Fibroblast of the conjunctiva (primary cell): ENCODE measurements at regions not wholly inside any gene's neighbourhood (a gene's known extent, or its start where the extent isn't known, plus 50 kb on each side); places are given as distances from the start of the nearest gene placed in this dataset.
"Not testable (repeated sequence)": the region's sequence is repeated elsewhere in the genome, so short reads cannot be mapped to it uniquely, and the experiment has no call there.

Experiments
- DNase-seq: peaks from one replicate; pipeline ENCODE4 v3.0.0-alpha.2; 2010; ENCODE audit warnings: low read depth

DNA sequence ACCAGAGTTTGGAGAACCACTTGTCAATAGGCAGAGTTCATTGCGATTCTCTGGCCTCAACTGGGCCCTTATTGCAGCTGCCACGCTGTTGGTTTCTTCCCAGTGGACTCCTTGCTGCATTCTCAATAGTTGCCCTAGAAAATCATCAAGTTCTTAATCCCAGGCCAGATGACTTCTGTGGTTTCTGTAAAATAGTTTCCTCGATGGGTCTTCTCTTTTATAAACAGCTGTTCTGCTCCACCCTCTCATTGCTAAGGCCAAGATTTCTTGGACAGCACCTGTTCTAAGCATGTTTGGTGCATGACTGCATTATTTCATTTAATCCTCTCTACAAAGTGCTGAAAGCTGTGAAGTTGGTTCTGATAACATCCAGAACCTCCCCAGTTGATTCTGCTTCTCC lies 131.0 kb downstream of the BCL2L11 start:
- no peak for DNase-seq

DNA sequence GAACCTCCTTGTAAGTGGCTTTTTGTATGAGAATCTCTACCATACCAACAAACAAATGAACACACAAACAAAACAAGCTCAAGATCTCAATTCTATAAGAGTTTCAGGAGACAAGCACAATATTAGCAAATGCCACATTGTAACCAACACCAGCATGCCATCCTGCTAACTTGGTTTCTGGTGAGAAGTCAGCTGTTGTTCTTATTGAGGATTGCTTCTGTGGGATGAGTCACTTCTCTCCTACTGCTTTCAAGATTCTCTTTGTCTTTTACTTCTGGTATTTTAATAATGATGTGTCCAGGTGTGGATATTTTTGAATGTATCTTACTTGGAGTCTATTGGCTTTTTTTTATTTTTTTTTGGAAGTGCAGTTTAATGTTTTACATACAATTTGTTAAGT lies 131.7 kb downstream of the BCL2L11 start:
- no peak for DNase-seq

DNA sequence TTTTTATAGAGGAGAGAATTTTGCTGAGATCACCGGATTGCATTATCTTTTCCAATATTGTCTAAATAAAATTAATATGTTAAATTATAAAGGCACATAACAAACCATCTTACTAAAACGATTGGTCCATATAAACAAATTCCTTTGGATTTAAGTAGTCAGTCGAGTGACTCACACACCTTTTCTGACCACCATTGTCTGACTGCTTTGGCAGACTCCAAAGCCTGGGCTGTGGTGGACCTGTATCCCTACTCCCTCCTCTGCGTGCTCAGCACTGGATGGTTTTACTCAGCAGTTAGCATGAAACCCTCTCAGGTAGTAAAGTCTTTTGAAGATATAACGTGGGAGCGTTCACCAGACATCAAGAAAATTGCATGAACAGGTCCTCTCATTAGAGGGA lies 134.2 kb downstream of the BCL2L11 start:
- not testable (repeated sequence) for DNase-seq

DNA sequence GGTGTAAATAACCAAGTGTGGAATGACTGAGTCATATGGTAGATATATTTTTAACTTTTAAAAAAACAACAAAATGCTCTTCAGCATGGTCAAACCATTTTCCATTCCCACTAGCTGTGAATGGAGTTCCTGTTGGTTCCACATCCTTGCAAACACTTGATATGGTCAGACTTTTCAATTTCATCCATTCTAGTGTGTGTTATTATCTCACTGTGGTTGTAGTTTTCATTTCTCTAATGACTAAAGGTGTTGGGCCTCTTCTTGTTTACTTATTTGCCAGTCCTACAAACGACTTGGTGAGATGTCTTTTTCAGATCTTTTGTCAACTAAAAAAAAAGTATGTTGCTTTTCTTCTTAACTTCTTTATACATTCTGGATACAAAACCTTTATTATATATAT lies 135.9 kb downstream of the BCL2L11 start:
- not testable (repeated sequence) for DNase-seq

DNA sequence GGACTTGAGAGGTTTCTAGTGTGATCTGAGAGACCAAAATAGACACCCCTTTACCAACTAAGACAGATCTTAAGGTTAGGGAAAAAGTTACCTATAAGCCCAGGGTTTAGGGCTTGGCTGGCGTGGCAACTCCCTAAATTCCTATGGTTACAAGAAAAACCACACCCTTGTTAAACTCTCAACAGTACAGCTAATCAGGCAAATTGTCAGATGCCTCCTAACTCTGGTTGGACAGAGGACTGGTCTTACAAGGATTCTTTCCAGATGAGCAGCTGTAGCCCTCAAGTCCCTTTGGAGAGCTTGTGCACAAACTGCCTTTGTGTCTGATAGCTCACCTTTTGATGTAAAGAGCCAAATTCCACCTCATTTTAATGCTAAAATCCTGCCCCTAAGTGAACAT lies 136.9 kb downstream of the BCL2L11 start:
- not testable (repeated sequence) for DNase-seq

DNA sequence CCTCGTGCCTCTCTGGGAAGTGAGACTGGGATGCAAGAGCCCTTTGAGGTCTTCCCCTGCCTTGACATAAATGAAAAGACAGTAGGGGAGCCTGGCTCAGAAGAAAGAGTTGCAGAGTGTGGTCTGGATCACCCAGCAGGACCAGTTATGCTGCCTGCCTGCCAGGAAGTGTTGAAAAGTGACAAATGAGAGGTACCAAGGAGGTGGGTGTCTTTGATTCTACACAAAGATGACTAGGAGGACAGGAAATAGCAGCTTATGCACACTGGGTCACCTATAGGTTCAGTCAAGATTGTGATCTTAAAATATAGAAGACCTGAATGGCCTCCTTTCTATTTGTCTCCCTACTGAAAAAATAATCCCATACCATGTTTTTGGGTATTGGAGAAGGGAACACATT lies 137.6 kb downstream of the BCL2L11 start:
- DNase-seq: not testable (repeated sequence)

DNA sequence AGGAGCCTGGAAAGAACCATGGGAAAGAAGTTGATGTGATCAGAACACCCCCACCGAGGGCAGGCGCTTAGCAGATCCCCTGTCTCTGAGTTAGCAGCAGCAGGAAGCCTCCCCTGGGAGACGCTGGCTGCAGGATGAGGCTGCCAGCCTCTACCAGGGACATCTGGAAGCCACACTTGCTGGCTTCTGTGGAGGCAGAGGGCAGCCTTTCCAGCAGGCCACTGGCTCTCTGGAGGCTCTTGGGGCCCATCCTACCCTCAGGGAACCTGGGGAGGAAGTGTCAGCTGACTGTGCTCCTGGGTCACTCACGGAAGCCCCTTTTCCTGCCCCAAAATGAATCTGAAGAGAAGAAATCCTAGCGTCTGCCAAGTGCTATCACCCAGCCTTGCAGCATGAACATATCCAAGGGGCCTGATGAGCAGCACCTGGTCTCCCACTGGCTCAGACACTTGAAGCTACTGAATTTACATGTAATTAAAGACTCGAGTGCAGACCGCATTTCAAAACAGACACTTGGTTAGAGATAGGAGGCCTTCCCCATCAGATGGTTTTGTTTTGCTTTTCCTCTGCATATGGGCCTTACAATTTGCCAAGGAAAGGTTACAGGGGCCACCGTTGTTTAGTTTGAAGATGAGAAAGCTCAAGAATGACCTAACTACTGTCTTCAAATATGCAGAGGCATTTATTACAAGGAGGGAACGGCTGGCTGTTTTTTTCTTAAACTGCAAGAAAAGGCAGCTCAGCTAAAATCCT lies 142.1 kb downstream of the BCL2L11 start:
- not testable (repeated sequence) for DNase-seq

DNA sequence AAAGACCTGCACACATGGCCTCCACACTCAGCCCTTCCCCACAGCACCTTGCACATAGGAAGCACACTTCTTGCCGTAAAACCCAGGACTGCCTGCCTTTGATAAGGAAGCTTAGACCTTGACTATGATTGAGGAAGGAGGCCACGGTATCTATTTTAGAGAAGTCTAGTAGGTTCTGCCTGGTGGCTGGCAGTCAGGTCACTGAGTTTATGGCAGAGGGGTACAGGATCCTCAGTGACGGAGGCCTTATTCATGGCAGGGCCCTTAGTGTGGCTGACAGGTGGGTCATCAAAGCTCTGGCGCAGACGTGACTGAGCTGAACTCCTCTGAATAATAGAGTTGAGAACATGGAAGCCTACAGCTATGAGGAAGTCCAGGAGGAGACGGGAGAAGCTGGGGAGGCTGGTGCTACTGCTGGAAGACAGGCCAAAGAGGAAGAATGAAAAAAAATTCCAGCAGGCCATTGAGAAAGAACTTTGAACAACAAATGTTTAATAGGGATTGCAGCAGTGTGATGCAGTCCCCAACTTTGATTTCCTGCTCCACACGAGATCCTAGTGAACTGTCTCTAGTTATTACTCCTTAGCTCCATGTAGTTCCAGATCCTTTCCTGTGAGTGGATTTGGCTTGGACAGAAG lies 142.8 kb downstream of the BCL2L11 start:
- DNase-seq: not testable (repeated sequence)

DNA sequence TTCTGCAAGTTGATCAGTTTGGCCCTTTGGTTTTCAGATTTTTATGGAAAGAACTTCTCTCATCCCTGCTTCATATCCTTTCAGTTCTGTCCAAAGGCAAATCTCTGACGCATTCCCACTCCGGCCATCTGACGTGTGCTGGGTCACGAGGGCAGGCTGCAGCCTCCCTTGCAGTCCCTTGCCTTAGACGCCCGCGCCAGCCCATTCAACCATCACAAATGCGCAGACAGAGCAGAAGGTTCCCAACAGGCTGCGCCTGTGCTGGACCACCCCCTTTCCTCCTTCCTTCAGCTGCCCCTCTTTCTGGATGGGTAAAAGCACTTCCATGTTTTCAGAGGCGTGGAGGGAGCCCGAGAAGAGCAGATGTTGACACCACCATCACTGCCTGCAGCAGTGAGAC lies 144.2 kb downstream of the BCL2L11 start:
- DNase-seq: not testable (repeated sequence)

DNA sequence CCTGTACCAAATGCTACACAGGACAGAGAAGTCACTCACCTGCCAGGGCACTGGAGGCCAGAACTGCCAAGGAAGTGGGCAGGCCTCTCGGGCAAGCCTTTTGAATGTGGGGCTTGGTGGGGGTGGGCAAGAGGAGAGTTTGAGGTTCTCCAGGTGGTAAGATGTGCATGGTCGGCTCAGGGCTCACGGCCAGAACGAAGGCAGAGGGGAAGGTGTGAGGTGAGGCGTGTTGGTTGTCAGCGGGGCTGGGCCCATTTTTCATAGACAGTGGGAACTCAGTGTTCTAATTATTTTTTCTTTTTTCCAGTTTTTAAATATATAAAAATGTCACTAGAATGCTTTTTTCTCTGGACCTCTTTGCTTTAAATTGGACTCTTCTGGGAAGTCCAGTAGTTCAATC lies 145.8 kb downstream of the BCL2L11 start:
- DNase-seq: not testable (repeated sequence)

DNA sequence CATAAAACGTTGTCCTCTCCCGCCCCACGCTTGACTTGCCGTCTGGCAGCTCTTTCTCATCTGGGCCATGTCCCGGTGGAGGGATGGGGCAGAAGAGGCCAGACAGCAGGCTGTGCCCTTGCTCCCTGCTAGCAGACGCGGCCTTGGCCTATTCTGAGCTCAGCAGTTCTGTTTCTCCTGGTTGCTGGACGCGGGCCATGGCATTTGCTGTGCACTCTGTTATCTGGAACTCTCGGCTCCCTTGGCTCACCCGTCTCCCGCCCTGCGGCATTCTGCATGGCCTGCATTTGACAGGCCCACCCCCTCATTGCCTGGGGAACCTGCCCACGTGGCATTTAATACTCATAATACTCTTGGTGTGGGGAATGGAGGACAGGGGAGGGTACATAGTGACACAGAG lies 146.3 kb downstream of the BCL2L11 start:
- DNase-seq: not testable (repeated sequence)

DNA sequence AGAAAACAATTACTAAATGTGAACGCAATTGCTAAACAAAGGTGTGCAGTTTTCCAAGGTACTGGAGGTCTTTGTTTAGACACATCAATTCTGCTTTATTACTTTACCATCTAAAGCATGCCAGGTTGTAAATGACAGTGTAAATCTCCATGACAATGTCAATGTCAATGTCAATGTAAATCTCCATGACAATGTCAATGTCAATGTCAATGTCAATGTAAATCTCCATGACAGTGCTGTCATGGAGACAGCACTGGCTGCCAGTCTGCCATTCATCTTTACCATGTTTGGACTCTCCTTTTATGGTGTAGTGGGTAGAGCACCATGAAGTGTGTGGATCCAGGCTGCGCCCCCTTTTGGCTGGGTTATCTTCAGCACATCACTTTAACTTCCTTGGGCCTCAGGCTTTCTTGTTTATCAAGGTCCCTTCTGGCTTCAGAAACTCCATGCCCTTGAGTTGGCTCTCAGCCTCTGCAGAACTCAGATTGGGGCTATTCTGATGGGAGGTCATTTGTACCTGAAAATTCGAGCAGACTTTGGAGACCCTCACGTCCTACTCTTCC lies 149.1 kb downstream of the BCL2L11 start:
- DNase-seq: not testable (repeated sequence)

DNA sequence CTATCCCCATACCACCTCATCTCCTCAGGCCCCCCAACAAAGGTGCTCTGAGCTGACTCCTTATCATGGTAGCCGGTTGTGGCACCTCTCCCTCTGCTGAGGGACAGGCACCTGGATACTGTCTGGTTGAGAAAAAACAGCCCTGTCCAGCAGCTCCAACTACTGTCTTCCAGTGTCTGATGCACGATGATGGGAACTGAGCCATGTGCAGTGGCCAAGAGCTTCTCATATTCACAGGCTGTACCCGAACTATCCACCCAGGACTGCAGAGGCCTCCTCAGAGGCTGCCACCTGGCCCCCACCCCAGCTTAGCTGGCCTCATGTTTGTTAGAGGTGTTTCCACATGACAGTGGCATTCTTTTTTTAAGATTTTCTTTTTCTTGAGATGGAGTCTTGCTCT lies 149.9 kb downstream of the BCL2L11 start:
- DNase-seq: not testable (repeated sequence)

DNA sequence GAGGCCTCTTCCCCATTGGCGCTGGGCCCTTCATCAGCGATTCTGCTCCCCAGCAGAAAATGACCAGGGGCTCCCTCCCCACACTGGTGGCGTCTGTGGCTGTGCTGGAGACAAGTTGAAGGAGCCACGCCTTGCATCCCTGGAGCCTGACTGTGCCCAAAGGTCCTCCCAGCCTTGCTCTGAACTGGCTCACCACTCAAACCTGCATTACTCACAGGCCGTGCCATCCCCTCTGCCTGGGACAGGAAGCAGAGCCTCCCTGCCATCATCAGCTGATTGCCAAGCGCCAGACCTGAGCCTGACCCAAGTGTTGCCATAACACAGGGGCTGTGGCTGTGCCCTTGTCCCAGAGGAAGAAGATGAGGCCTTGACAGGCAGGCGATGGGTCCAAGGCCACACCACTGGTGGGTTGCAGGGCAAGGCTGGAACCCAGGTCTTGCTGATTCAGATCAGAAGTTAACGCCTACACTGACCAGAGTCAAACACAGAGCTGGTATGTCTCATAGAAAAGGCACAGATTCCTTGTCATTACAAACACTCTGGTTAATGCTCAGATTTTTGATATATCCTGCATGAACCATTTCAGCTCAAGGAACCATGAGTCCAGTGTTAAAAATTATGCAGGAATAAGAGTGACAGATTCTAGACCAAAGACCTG lies 151.1 kb downstream of the BCL2L11 start:
- DNase-seq: not testable (repeated sequence)

DNA sequence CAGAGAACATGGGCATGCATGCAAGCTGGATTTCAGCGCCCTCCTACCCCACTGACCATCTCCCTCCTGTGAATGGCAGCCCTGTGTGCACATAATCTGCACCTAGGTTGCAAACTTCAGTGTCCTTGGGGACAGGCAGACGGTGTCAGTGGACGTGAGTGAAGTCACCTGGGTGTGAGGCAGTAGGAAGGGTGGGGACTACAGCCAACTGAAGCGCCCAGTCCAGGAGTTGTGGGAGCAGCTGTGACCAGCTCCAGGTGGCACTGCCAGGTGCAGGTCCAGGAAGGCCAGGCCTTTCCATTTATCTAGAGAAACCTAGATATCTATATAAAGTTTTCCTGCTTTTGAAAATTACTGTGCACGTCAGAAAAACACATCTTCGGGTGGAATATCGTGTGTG lies 152.3 kb downstream of the BCL2L11 start:
- not testable (repeated sequence) for DNase-seq

DNA sequence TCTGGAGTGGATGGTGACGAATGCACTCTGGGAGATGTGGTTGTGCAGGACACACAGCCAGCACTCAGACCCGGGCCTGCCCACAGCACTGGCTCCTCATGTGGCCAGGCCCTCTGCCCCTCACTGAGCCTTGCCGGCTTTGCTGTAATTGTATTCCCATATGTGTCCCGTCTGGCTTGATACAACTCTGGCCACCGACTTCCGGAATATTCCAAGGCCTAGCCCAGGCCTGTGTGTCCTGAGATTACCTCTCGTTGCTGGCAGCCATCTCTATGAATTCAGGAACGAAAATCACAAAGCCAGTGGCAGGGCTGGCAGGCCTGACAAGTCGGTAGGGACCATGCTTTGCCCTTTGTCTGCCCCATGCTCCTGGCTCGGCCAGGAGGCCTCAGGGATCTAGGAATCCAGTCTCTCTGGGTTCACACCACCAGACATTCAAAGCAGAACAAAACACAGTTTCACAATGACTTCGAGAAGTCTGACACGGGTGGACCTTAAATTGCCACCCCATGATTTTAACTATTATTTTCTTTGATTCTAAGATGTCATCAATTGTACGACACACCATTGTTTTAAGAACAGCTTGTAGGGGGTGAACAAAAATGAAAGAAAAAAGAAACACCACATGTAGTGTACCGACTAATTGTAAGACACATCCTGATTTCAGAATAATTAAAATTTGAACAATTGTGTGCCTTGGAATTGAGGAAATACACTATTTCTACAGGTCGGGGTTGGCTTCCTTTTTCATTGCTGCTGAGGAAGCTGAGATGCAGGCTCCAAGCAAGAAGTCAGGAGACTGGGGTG lies 154.5 kb downstream of the BCL2L11 start:
- not testable (repeated sequence) for DNase-seq

DNA sequence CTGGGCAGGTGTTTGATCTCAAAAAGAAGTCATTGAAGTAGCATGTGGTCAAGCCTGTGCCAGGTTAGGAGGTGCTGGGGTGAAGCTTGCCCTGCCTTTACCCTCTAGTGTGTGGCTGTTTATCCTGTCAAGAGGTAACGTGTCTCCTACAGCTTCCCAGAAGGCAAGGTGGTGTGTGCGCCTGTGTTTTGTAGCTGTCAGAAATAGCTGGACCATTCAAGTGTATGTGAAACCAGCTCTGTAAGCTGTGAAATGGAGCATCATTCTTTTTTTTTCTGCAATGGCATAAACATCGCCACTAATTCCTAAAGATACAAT lies 155.1 kb downstream of the BCL2L11 start:
- not testable (repeated sequence) for DNase-seq

DNA sequence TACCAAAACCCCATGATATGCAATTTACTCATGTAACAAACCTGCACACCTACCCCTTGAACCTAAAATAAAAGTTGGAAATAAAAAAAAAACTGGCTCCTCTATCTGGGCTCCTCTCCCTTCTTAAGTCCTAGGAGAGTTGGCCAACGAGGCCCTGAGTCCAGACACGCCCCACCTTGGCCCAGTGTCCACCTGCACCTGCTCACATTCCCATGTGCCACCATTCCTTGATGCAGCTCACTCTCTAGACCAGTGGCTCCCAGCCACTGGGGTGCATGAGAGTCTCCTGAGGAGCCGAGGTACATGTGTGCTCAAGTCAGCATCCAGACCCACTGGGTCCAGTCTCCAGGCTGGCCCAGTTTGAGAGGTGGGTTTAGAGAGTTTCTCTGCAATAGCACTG lies 157.4 kb downstream of the BCL2L11 start:
- DNase-seq: not testable (repeated sequence)

DNA sequence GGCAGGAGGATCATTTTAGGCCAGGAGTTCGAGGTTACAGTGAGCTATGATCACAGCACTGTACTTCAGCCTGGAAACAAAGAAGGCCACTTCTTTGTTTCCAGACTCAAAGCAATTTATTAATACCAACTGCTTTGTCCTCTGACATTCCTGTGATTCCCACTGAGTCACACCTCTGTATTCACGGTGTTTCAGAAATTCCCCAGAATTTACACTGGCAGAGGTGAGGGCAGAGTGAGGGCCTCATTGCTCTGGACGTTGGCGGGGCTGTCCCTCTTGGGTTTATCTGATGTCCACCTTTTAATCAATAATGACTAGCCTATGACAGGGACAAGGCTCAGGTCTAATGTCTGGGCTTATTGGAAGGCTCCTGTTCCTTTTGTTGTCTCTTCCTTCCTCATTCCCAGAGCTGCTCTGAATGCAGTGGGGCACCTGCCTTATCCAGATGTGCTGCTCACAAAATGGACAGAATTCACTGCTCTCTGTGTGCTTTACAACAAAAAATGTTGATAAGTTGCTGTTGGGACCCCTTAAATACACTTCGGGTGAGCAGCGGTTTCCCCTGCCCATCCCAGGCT lies 160.1 kb downstream of the BCL2L11 start:
- not testable (repeated sequence) for DNase-seq

DNA sequence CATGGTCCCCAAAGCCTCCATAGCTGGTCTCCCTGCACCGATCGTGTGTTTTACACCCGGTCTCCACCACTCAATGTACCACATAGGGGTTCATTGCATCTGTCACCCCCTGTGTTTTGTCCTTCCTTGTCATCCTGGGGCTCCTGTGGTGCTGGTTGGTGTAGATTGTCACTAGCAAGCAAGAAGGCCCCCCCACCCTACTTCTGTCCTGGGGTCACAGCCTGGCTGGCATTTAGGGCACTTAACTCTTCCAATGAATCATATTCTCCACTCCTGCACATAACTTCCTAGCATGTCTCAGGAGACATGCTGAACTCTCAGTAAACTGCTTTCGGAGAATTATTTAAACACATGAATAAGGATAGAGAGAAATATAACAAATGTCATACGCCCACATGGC lies 161.4 kb downstream of the BCL2L11 start:
- not testable (repeated sequence) for DNase-seq
